ENCODE measurements at regions not wholly inside any gene's neighbourhood (a gene's known extent, or its start where the extent isn't known, plus 50 kb on each side); places are given as distances from the start of the nearest gene placed in this dataset.

GRCh38 chr11:23041001-23041503 lies 180.8 kb upstream of the CCDC179 start:
- no peak for DNase-seq

DNA sequence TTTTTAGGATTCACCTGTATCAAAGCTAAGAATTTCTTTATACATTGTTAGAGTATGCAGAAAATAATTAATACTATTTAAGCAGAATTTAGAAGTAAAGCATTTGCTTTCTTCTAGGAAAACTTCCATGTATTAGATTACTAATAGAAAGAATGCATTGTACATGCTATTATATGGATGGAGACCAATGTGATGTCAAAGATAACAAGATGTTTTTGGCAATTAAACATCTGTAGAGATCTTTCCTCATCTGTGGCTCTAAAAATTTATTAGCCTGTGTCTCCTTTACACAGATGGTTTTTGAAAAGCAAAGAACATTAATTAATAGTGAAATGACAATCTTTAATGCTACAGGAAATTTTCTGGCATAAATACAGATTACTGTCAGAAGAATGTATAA lies 198.4 kb upstream of the CCDC179 start:
- no peak for DNase-seq

GRCh38 chr11:23063276-23063675 lies 203.0 kb upstream of the CCDC179 start:
- DNase-seq = no peak

DNA sequence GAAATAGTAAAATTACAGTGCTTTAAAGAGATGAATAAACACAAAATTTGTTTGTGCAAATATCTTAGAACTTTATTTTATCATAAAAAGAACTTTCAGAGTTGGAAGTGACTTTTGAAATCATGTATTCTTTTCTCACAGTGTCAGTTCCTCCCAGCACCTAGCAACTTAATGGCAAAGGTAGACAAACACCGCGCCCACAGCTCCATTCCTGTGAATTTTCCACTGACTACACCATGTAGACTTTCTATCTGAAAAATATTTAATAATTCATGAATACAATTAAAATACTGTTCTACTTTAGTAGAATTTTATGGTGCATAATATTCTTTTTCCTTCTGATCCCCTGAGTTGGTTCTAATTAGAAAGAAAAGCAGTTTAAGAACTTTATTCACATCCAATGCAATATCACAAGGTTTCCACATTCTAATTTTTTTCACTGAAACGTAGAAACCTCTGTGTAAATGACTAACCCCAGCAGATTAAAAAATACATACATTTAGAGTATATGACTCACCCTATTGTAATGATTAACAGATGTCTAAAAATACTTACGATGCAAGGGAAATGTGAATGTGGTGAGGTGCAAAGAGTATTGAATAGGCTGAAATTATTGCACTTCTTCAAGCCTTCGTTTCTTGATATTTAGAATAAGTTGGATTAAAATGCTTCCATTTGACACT lies 218.2 kb upstream of the CCDC179 start:
- no peak for DNase-seq

DNA sequence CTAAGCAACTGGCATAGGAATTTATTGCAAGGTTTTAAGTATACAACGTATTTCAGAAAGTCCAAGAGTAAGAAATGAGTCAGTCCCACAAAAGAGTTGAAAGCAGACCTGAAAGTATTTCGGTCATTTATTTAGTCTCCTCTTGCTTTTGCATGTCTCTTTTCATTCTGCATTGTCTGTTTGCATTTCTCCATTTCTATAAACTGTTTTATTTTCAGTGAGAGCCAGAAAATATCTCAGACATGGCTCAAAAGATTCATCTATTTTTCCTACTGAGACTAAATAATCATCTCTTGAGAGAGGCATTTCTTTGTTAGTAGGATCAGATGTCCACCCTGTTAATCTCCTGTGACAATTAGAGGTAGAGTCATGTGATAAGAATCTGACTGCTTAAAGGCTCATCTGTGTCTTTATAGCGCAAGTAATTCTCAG lies 219.1 kb upstream of the CCDC179 start:
- no peak for DNase-seq

- no peak for DNase-seq
Observed at GRCh38 chr11:23087407-23087806, 227.1 kb upstream of the CCDC179 start.

DNA sequence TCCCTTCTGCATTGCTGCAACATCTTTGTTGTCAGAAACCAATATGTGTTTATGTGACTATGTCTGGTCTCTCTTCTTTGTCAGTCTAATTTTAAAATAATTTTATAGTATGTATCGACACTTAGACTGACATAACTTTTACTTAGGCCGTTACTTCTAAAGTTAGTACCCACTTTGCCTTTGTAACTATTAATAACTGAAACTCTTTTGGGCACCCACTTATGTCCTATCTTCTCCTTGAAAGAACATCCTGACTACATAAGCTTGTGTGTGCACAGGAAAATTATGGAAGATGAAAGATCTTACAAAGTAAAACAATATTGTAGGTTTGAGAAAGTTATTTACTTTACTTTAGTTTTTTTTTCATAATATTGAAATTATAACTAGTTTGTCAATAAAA lies 230.4 kb upstream of the CCDC179 start:
- no peak for DNase-seq

GRCh38 chr11:23095650-23096189 lies 235.4 kb upstream of the CCDC179 start:
- DNase-seq = no peak

DNA sequence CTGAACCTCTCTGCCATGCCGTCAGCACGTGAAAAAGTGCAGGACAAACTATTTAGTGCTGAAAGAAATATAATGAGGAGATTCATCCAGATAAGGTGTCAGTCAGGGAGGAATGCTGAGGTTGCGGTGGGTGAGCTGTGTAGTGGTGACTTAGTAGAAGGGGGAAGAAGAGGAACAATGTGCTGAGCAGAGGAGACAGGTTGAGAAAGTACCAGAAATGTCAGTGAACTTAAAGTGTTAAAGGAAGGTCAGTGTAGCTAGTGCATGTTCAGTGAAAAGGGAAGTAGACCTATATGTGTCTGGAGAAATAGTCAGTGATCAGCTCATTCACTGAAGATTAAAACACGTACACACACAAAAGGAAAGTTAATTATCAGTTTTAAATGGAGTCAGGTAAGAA lies 237.6 kb upstream of the CCDC179 start:
- no peak for DNase-seq

DNA sequence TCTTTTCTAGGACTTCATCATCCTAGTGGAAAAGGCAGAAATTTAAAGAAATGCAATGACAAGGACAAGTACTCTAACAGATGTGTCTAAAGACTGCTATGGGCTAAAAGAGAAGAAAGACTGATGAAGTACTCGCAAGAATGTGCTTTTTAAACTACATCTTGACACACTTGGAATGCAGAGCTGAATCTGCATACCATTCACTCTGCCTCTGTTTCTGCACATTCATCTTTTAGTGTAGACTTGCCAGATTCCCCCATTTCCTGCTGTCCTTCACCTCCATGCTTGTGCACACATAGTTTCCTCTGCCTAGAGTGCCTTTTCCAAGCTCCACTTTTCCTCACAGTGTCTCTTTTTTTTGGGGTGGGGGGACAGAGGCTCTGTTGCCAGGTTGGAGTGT lies 239.0 kb upstream of the CCDC179 start:
- no peak for DNase-seq

- DNase-seq = no peak
Observed at GRCh38 chr11:23100726-23101125, 240.5 kb upstream of the CCDC179 start.

GRCh38 chr11:23103416-23103815 lies 243.1 kb upstream of the CCDC179 start:
- no peak for DNase-seq

- DNase-seq = no peak
Observed at GRCh38 chr11:23111527-23111926, 251.3 kb upstream of the CCDC179 start.

- no peak for DNase-seq
Observed at GRCh38 chr11:23112390-23112789, 252.1 kb upstream of the CCDC179 start.

DNA sequence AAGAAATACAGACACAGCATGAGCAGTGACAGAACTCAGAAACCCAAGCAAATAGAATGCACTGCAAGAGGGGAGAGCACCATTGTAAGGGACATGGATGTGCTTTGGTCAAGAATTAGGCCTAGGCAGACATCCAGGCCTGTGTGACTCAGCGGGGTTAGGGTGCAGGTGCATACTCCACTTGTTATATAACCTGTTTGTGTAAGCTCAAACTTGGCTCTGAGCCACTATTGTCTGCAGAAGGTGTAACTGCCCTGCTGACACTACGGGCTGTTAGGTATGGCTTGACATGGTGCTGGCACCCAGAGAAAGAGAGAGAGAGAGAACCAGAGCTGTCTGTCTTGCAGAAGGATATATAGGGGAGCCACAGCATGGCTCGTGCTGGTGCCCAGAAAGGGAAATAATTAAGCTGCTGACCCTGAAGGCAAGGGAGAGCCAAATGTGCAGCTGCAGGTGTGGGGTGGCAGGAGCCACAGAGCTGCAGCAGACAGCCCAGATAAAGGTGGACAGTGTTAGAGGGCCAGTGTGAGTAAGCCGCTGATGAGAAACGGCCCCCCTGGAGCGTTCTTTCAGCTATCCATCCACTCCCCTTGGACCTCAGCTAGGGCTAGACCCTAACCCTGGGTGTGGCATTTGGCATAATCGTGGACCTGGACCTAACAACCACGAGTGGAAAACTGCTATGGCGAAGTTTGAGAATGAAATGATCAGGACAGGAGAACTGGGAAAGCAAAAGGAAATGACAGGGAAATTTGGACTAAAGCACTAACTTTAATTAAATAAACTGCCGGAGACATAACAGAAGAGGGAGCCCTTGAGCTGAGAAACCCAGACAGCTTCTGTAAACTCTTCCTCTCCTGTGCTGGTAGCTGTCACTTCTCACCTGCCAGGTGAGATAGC lies 253.0 kb upstream of the CCDC179 start:
- DNase-seq = no peak

- DNase-seq = no peak
Observed at GRCh38 chr11:23113887-23114216, 253.6 kb upstream of the CCDC179 start.

- no peak for DNase-seq
Observed at GRCh38 chr11:23123753-23124152, 263.5 kb upstream of the CCDC179 start.

DNA sequence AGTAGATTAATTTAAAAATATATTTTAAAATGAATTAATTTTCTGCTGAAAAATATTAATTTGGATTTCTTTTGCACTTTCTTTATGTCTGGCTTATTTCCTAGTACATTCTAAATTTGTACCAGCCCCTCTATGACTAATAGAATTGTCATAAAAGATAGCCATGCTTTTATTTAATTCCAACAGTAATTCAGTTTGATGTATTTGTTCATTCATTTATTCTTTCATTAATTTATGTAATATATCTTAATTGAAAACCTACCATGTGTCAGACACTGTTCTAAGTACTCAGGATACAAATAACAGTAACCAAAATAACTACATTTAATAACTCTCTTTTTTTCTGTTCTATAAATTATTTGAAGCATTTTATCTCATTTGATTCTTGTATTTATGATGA lies 264.0 kb upstream of the CCDC179 start:
- no peak for DNase-seq

DNA sequence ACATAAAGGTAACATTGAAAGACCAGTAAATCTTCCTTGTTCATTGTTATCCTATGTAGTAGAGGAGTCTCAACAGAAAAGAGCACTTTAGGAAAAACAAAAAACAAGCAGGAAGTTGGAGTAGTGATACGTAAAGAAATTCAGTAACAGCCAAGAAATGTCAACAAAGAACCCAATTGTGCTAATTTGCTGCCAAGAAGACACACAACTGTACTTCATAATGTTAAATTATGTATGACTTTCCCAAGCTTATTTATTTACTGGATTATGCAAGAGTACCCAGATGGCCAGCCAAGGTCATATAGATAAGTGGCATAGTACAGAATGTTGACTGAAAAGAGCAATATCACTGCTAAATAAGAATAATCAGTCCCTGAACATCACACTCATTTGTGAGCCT lies 264.7 kb upstream of the CCDC179 start:
- DNase-seq = no peak

GRCh38 chr11:23127706-23128105 lies 267.4 kb upstream of the CCDC179 start:
- DNase-seq = no peak

GRCh38 chr11:23134627-23135026 lies 274.4 kb upstream of the CCDC179 start:
- no peak for DNase-seq

GRCh38 chr11:23138761-23139160 lies 278.5 kb upstream of the CCDC179 start:
- DNase-seq = no peak

- no peak for DNase-seq
Observed at GRCh38 chr11:23143022-23143421, 282.7 kb upstream of the CCDC179 start.

DNA sequence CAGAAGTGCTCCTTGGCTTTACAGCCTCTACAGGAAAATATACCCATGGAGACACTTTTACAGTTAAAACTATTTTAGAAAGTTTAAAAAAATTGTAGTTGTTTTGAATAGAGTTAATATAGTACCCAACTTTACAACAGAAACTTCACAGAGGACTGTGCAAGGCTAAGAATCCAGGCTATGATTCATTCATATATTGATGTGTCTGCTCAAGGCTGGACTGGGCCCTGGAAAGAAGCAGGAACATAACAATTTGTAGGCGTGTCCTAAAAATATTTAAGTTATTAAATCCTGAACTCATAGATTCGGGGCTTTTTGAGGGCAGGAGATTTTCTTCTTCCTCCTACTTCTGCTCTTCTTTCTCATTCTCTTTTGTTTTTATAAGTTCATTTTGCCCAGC lies 291.5 kb upstream of the CCDC179 start:
- no peak for DNase-seq

Data from CD4-positive, alpha-beta T cell treated with Interleukin-21 for 1 hour (primary cell).